Progenitor cell of endocrine pancreas (in vitro differentiated cells): ENCODE measurements at regions not wholly inside any gene's neighbourhood (a gene's known extent, or its start where the extent isn't known, plus 50 kb on each side); places are given as distances from the start of the nearest gene placed in this dataset.

ENCODE experiments used
- DNase-seq: peaks from one replicate; pipeline ENCODE4 v3.0.0; 2021; ENCODE audit warnings: low spot score; ENCODE audit not compliant: unreplicated experiment
- H3K27ac Mint-ChIP-seq: 2 replicates; pipeline ENCODE4 v1.8.0; 2021; ENCODE audit warnings: mild to moderate bottlenecking, moderate library complexity, mixed read lengths
- H3K27me3 Mint-ChIP-seq: 2 replicates; pipeline ENCODE4 v1.8.0; 2021; ENCODE audit warnings: mixed read lengths
- H3K36me3 Mint-ChIP-seq: 2 replicates; pipeline ENCODE4 v1.8.0; 2022; ENCODE audit warnings: mixed read lengths; ENCODE audit not compliant: insufficient read depth
- H3K4me1 Mint-ChIP-seq: 2 replicates; pipeline ENCODE4 v1.8.0; 2021; ENCODE audit warnings: low read depth, mixed read lengths
- H3K4me3 Mint-ChIP-seq: 2 replicates; pipeline ENCODE4 v1.8.0; 2021; ENCODE audit warnings: low read depth, mild to moderate bottlenecking, moderate library complexity, mixed read lengths
- H3K9me3 Mint-ChIP-seq: 2 replicates; pipeline ENCODE4 v1.8.0; 2021; ENCODE audit warnings: low read depth, mixed read lengths
- TF ChIP-seq, protein P1 (sequence below): fragments of 200-600 bp; sonication (generic); IDR thresholded peaks from one replicate; pipeline ENCODE4 v1.5.0; 2021; ENCODE audit warnings: antibody characterized with exemption, mild to moderate bottlenecking; ENCODE audit not compliant: unreplicated experiment

DNA sequence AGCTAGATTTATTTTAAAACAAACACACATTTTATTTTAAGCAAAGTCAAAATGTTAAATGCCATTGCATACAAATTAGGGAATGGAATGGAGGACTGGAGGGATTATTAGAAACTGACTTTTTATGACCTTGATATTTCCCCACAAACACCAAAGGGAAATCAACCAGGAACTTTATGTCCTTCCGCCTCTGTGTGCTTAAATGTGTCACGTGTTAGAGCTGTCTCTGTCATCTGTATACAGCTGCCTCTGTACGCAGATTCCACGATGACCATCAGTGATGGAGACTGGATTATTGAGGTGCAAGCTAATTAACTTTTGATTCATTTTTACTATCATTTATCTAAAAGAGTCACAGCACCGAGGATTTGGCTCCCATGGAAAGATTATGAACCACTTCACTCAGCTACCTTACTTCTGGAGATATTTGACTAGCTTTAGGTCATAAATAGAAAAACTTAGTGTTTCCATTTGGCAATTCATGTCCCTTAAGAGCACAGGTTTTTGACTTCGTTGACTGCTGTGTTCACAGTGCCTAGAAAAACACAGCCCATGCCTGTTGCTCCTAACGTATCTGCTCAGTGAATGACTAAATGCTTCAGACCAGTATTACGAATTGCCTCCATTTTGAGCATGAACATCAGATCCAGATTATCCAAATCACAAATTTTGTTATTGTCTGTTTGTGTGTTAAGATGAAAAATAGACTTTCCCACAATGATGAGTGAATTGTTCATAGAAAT, 1048.1 kb downstream of the MCTP2 start:
- no peak overlapping the region for H3K27ac Mint-ChIP-seq
- H3K9me3 Mint-ChIP-seq, result no peaks in the 10 kb centered on the region
- no peak for DNase-seq
- no peaks in the 10 kb centered on the region for H3K36me3 Mint-ChIP-seq
- H3K27me3 Mint-ChIP-seq, result peaks cover 8% of the 10 kb centered on the region
- no peak overlapping the region for H3K4me3 Mint-ChIP-seq
- H3K4me1 Mint-ChIP-seq, result peaks cover under 1% of the 10 kb centered on the region
- TF ChIP-seq, protein P1, sequence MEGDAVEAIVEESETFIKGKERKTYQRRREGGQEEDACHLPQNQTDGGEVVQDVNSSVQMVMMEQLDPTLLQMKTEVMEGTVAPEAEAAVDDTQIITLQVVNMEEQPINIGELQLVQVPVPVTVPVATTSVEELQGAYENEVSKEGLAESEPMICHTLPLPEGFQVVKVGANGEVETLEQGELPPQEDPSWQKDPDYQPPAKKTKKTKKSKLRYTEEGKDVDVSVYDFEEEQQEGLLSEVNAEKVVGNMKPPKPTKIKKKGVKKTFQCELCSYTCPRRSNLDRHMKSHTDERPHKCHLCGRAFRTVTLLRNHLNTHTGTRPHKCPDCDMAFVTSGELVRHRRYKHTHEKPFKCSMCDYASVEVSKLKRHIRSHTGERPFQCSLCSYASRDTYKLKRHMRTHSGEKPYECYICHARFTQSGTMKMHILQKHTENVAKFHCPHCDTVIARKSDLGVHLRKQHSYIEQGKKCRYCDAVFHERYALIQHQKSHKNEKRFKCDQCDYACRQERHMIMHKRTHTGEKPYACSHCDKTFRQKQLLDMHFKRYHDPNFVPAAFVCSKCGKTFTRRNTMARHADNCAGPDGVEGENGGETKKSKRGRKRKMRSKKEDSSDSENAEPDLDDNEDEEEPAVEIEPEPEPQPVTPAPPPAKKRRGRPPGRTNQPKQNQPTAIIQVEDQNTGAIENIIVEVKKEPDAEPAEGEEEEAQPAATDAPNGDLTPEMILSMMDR, result no peak

DNA sequence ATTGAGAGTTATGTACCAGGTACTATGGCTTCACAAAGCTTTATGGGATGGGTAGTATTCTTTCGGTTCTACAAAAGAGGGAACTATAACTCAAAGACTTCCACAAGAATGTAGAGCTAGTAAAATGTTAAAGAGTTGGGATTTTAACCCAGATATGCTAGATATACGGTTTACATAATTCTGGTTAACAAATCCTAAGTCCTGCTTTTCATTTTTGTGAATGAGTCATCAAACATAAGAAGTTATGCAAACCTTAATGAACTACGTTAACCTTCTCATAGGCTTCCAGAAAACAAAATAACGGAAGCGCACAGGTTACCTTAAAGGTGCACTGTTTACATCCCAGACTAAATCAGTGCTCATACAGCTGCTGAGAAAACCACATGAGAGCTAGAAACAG, 1049.3 kb downstream of the MCTP2 start:
- Mint-ChIP-seq H3K4me3 (no peak overlapping the region), H3K4me1 (peaks cover 11% of the 10 kb centered on the region), H3K27me3 (peaks cover 8% of the 10 kb centered on the region), H3K27ac (no peak overlapping the region), H3K36me3 (no peaks in the 10 kb centered on the region), H3K9me3 (no peaks in the 10 kb centered on the region)
- no peak for DNase-seq
- TF ChIP-seq, protein P1, result no peak

DNA sequence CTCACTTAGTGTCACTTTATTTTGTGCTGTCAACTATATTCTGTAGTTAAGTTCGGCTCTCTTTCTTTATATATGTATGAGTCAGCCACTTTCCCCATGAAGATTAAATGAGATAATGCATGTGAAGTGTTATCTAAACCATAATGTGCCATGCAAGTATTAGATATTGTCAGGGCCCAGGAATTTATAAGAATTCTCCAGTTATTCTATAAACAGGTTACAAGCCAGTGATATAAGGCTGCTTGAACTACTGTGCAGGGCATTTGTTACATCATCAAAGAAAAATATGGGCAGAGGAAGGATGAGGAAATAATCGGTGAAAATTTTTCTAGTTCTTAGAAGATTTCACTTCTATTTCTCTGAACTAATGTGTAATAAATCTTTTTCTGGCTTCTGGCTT, 1049.0 kb upstream of the NR2F2 start:
- H3K9me3 Mint-ChIP-seq, result no peaks in the 10 kb centered on the region
- no peak overlapping the region for H3K27ac Mint-ChIP-seq
- no peak overlapping the region for H3K4me3 Mint-ChIP-seq
- no peak for DNase-seq
- TF ChIP-seq, protein P1, result no peak
- peaks cover 18% of the 10 kb centered on the region for H3K4me1 Mint-ChIP-seq
- peaks cover 12% of the 10 kb centered on the region for H3K27me3 Mint-ChIP-seq
- no peaks in the 10 kb centered on the region for H3K36me3 Mint-ChIP-seq

DNA sequence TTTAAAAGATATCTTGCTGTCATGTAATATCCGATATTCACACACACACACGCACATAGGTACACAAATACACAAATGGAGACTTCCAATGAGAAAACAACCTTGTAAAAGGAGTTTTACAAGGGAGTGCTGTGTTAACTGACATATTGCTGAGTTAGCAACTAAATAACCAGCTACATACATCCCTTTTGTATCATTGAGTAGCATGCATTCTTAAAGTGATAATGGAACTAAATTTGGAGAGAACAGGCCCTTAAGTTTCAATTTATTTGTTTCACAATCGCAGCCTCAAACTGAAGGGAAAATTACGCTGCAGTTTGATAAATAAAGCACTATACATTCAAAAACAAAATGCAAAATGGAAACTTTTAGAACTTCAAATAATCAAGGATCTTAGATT, 1046.0 kb upstream of the NR2F2 start:
- TF ChIP-seq, protein P1, result no peak
- no peak overlapping the region for H3K4me3 Mint-ChIP-seq
- no peaks in the 10 kb centered on the region for H3K9me3 Mint-ChIP-seq
- no peak overlapping the region for H3K27ac Mint-ChIP-seq
- no peak for DNase-seq
- H3K36me3 Mint-ChIP-seq, result no peaks in the 10 kb centered on the region
- H3K4me1 Mint-ChIP-seq, result peaks cover 26% of the 10 kb centered on the region
- H3K27me3 Mint-ChIP-seq, result peaks cover 33% of the 10 kb centered on the region

DNA sequence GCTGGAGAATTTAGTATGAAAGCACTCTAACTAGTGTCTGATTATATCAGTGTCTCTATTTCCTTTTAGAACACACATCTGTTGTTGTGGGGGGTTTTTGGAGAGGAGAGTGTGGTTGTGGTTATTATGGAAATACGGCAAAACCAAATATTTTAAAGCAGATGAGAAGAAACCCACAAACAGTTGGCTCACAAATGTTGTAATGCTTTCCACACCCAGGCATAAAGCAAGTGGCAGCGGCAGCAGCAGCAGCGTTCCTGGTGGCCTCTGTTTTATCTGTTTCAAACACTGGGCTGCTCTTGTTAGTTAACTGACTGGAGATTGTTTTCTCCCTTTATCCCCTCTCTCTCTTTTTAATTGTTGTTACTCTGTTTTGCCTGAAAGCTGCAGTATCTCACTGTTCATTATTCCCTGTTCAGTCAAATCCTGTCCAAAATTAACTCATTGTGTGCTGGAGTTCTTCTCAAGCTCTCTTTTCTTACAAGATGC, 1045.5 kb upstream of the NR2F2 start:
- Mint-ChIP-seq H3K36me3 (no peaks in the 10 kb centered on the region), H3K27me3 (peaks cover 36% of the 10 kb centered on the region), H3K27ac (no peak overlapping the region), H3K4me3 (no peak overlapping the region), H3K4me1 (peaks cover 29% of the 10 kb centered on the region), H3K9me3 (no peaks in the 10 kb centered on the region)
- TF ChIP-seq, protein P1, result peak; percentile 8
- no peak for DNase-seq
